DMS153 (cell line): ENCODE measurements at regions not wholly inside any gene's neighbourhood (a gene's known extent, or its start where the extent isn't known, plus 50 kb on each side); places are given as distances from the start of the nearest gene placed in this dataset.

ENCODE experiments used
- DNase-seq: peaks from one replicate; lab custom pipeline; 2025; lab: John Stamatoyannopoulos, UW

DNA sequence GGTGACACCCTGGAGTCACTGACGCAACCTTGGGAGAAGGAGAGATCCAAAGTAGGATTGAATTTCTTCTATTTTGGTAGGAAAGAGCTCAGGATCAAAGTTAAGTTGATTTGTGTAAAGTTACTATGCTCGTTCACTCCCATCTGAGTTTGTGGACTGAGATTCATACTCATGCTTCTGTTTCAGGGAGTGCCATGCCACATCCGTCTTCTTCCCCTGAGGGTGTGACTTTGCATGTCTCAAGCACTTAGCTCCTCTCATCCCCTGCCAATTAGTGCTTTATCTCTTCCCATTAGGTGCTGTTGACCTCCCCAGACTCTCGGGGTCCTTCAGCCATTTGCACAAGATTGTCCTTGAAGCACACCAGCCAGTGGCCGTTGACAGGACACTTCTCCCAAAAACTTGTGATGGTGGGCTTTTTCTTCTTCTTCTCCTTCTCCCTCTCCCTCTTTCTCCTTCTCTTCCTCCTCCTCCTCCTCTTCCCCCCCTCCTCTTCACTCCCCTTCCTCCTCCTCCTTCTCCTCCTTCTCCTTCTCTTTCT is 232.2 kb upstream of the KLF4 start:
- no peak for DNase-seq

DNA sequence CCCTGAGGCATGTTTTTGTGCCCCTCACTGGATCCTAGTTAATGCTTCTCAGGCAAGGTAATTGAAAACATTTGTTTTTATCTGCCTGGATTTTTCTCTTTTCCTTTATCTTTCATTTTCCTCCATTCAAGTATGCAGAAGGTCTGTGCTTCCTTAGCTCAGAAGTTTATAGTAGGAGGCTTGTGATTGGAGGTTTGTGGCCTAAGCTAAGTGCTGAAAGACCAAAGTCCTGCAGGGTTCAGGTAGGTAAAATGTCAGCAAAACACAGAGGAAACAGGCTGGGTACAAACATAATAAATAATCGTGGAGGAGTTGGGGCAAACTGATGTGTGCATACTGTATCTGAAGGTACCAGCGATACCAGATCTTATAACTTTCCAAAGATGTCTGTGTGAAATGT is 230.9 kb upstream of the KLF4 start:
- DNase-seq = no peak

DNA sequence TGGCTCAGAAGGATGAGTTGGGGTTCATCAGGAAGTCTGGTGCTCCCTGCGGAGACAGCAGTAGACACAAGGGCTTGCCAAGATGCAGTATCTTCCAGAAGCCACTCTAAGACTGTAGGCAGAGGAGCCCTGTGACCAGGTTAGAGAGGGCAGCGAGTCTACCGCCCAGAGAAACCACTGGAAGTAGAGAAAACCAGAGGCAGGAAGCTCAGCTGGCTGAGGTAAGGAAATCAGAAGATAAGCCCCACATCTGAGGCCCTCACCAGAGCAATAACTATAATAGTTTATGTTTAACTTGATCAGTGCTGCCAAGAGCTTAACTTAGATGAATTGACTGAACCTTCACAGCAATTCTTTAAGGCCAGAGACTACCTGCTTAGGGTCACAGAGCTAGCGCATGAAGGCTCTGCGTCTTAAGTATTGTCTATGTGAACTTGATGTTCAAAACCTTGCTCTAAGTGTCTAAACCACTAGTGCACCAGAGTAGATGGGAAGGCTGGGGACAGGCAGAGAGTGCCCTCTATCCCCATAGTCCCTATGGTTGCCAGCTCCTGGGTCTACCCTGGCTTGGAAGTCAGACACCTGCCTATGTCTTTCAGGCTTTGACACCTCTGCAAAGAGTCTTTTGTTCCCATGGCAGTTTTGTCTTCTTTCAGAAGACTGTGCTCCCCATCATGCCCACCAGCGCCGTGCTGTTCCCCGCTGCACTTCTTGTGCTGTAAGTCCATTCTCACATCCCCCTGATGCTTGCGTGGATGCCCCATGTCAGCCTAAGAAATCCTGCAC is 228.2 kb upstream of the KLF4 start:
- no peak for DNase-seq

DNA sequence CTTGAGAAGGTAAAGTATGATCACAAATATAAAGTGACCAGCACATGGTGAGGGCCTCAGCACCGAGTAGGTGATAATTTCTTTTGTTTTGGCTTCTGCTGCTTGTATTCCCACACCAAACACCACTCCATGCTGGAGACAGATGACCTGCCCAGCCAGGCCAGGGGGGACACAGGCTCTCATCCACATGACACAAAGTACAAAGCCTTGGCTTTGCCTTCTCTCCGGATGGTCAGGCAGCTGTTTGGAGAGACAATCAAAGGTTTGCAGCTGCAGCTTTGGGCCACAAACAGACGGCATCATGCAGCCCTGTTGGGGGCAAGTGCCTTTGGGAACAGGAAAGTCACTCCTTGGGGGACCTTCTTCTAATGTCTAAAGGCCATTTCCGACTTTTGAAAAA is 226.2 kb upstream of the KLF4 start:
- DNase-seq = no peak

DNA sequence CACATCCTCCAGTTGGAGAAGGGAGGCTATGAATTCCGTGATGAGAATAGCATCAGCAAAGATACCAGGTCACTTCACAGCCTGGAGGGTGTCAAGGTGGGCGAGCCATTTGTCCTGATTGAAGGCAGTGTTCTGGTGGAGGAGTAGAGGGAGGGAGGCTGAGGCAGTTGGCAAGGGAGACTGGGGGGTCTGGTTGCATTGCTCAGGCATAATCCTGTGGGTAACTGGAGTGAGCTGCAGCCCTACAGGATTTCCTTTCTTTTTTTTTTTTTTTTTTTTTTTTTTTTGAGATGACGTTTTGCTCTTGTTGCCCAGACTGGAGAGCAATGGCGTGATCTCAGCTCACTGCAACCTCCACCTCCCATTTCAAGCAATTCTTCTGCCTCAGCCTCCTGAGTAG is 223.9 kb upstream of the KLF4 start:
- no peak for DNase-seq

DNA sequence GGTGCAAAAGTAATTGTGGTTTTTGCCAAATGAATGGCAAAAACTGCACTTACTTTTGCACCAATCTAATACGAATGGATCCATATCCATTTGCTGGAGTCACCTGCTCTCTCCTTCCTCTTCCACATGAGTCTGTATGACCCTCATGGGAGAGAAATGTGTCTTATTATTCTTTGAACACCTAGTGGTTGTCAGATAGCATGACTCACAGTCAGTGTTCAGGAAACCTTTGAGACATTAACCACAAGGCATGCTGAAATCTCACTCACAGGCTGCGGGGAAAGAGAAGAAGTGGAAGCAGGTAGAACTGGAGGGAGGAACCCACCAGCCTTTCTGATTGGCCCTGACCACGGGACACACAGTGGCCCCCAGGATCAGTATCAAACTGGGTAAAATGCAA is 222.8 kb upstream of the KLF4 start:
- DNase-seq = no peak

DNA sequence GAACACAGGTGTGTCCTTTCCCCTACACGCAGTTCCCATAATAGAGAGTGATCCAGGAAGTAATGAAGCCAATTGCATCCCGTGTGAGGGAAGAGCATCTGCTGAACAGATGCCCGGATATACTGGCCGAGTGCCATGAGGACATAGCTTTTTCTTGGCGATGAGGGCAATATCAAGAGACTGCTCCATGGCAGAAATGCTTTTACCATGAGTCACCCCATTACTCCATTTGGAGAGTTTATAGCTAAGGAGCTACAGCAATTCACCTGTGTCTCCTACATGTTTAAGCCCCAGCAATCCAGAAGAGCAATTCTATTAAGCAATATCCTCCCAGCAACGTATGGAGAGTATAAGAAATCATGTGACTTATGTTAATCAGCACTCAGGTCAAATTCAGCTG is 222.0 kb upstream of the KLF4 start:
- DNase-seq = peak; percentile 76

DNA sequence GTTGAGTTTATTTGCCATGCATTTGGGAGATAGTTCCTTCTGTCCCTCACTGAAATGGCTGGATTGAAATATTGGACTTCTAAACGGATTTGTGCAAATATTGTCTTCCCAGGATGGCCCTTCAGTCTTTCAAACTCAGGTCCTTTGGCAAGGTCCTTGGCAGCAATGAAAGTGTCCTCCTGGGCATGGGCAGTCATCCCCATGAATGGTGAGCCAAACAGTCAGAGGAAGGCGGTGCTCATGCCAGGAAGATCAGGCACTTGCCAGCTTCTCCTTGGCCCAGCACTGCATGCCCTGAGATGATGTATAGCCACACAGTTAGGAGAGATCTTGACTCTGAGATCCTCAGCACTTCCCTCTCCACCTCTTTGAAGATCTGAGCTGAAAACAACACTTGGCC is 221.4 kb upstream of the KLF4 start:
- DNase-seq = no peak

DNA sequence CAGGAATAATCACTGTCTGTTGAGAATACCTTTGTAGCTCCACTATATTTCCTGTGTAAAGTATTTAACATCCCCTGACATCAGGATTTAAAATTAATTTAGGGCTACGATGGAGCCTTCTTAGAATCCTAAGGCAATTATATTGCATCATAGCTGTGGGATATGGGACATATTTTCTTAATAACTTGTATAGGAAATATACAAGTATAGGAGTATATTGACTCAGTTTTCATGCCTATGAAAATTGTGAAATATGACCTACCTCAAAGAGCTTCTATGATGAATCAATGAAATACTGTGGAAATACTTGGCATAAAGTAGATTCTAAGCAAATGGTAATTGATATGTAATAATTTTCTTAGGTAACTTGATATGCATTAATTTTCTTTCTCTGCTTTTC is 221.0 kb upstream of the KLF4 start:
- no peak for DNase-seq

DNA sequence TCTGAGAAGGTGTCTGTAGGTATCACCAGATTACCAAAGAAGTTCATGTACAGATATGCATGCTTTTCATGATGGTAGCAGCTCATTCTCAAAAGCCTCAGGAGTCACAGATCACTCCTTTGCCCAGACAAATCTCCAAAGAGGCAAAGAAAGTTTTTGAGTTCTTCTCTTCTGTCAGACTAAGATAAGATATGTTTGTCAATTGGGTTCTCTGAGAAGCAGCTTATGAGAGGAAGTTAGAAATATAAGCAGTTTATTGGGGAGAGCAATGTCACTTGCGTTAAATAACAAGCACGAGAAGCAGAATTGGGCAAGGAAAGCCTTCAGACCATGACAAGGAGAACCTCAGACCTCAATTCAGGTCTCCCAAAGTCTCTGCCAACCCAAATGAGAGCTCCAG is 219.2 kb upstream of the KLF4 start:
- no peak for DNase-seq

DNA sequence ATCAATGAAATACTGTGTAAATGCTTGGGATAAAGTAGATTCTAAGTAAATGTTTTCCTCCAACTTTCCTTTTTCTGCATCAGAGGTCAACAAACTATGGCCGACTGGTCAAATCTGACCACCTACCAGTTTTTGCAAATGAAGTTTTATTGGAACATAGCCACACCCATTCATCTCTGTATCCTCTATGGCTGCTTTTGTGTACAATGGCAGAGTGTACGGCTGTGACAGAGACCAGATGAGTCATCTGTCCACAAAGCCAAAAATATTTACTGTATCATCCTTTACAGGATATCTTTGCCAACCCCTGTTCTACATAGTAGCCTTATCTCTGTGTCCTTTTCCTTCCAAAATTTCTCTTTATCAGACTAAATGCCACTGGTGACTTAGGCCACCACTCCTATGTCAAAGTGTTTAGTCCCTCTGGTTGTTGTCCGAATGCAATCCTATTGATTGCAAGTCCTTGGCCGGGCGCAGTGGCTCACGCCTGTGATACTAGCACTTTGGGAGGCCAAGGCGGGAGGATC is 218.4 kb upstream of the KLF4 start:
- no peak for DNase-seq

DNA sequence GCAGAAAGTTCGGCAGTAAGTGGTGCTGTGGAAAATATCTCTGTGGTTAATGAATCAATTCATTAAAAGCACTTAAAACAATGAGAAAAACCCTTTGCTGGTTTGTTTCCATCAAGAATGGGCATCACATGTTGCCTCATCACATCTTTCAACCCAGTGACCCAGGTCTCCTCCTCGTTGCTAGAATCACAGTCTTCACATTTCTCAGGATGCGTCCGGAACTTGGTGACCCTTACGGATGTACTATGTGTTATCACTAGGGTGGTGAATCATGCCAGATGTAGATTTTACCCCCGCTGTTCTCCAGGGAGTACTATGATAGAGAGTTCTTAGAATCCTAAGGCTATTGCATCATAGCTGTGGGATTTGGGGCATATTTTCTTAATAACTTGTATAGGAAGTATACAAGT is 217.9 kb upstream of the KLF4 start:
- no peak for DNase-seq

DNA sequence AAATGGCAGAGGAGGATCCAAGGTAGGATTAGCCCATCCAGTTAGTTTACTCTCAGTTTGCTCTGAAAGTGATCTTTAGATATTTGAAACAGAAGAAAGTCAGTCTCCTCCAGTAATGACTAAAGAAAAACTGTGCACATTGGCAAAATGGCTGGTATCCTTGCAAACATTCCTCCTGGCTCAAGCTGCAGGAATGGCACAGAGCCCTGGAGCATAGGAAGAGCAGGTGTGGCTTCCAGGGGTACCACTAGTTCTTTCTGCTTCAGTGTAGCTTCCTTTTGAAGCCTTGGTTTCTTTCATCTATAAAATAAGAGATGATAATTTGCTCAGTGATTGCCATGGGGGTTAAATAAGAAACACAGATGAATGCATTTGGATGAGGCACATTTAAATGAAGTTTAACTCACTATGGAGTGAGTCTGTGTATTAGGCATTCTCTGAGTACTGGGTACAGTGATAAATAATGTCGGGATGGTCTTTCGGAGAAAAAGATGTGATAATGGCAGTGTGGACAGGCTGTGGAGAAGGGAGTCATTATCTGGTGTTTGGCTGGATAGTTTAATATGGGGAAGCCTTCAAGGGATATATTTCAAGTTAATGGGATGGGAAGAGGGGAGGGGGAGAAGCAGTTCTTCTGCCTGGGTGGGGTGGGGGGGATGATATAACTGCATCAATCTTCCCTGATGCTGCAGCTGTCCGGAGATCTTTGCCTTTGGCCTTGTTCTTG is 217.3 kb upstream of the KLF4 start:
- no peak for DNase-seq

DNA sequence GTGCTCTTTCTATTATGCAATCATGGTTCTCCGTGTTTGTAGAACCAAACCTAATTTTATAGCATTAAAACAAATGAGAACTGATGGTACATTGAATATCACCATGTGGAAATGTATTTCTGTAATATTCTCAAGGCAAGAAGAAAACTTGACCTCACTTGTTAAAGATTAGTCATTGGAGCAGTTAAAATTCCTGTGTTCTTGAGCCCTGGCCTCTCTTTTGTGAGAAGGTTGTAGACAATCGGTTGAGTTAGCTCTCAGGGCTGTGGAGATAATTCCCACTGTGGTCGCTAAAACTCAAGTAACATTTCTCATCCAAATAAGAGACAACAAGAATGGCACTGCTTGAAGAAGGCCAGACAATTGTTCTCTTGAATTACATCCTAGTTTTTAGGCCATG is 216.0 kb upstream of the KLF4 start:
- no peak for DNase-seq

DNA sequence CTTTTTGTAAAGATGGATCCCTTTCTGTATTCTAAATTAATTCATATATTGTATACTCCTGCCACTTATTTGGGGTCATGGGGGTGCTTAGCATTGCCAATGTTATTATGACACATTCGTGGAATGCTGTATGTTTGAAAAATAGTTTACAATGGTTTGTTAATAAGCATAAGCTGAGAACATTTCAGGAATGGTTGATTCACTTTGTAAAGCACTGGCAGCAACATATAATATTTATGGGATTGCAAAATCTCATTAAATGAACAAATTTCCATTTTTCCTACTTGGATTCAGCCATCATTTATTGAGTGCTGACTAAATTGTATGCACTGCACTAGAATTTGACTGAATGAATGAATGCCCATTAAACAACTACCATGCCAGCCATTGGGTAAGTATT is 215.2 kb upstream of the KLF4 start:
- no peak for DNase-seq

DNA sequence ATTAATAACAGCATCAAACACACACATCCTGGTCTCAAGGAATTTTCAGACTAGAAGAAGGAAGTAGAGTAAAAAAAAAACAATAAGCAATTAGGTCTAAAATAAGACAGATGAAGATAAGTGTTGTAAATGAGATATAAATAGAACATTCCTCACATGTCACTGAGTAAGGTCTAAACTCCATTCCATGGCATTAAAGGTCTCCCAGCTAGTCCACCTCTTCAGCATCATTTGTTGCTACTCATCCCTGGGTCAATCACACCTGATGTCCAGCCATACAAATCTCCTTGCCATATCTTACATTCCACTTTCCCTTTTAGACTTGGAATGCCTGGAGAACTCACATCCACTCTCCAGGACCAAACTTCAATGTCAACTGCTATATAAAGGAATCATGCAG is 214.1 kb upstream of the KLF4 start:
- DNase-seq = no peak

DNA sequence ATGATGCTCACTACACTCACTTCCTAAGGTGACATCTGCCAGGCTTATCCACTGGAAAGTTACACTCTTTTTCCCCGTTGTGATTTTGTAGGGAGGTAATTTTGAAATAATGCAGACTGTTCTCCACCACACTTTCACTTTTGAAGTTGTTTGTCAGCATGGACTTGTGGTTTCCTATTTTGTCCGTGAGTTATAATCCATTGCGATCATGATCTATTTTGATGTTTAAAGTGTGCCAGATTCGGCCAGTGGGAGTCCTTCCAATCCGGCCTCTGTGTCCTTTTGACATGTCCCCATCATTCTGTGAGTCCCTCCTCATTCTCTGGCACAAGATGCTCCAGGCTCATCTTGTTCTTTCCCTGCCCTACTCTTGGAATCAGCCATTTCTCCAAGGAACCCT is 211.3 kb upstream of the KLF4 start:
- DNase-seq = no peak

DNA sequence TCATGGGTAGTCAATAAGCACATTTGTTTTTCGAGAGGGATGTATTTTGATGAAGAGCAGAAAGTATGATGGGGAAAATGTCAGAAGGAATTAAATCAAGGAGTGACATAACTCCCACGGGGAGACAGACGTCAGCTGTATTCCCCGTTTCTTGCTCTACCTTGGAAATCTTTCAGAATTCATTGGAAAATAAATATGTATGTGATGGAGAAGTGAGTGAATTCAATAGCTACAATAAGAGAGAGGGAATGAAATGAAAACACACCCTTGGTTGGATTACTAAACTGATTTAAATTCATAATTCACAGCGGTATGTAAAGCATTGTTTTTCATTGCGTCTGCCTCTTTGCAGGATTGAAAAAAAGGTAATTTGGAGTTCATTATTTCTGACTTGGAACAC is 209.7 kb upstream of the KLF4 start:
- DNase-seq = no peak

DNA sequence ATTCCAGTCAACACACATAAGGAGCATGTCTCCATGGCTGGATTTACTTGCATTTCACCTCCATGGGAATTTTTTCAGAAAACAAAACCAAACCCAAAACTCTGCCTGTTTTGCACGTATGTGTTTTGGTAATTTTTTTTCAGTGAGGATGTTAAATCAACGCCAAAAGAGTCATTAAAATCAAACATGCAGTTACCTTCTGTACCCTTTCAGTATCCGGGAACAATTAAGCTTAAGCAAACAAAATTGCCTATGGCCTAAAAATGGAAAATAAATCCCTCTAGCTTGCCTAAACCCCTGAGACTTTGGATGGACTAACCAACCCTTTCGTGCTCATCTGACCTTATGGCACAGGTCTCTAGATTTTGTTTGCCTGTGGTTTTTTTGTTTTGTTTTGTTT is 209.2 kb upstream of the KLF4 start:
- DNase-seq = peak; percentile 21

DNA sequence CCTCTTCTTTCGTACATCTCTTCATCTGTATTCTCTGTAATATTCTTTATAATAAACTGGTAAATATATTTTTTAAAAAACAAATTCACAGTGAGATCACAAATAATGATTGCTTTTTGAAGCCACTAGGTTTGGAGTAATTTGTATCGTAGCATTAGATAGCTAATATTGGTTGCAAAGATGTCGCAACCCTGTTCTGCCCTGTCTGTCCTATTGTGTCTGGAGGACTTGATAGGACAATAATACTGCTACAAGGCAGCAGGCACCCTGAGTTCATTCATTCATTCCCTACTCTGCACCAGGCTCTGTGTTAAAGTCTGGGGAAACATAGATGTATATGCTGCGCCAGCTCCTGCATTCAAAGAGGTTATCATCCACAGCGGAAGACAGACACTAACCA is 206.7 kb upstream of the KLF4 start:
- no peak for DNase-seq

DNA sequence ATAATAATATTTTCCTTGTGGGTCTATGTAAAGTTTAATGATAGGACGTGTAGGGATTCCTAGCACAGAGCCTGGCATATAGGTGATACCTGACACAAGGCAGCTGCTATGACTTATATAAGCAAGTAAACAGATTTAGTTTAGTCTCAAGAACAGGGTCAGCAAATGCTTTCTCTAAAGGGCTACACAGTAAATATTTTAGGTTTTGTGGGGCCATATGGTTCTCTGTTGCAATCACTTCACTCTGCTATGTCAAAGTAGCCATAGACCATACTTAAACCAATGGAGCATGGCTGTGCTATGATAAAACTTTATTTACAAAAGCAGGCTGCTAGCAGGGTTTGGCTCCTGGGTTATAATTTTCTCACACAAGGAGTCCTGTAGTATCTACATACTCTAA is 204.8 kb upstream of the KLF4 start:
- DNase-seq = no peak

DNA sequence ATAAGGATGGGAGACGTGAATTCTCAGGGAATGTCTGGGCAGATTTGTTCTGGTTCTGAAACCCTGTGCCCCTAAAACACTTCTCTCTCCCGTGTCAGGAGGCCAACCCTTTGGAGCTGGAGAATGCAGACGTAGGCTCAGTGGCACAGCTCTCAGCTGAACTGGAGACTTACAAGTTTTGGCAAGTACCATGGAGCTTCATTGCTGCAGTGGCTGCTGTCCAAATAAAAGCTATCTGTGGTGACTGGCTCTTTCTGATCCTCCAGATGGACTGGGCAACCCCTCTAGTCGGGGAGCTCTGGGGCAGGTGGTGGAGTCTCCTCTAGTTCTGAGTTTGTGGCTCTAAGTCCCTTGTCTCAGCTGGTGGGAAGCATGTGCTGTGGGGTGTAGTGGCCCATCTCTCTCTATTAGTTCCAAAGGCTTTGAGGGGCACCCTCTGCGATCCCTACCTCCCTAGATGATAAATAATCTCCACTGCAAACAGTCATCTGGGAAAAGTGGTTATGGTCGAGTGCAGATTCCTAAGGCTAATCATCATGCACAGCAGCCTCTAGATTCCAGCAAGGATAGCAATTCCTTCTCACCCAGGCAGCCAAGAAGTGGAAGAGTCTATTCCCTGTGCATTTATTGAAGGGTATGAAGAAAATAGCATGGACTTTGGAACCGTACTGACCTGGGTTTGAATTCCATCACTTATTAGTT is 204.2 kb upstream of the KLF4 start:
- DNase-seq = no peak

DNA sequence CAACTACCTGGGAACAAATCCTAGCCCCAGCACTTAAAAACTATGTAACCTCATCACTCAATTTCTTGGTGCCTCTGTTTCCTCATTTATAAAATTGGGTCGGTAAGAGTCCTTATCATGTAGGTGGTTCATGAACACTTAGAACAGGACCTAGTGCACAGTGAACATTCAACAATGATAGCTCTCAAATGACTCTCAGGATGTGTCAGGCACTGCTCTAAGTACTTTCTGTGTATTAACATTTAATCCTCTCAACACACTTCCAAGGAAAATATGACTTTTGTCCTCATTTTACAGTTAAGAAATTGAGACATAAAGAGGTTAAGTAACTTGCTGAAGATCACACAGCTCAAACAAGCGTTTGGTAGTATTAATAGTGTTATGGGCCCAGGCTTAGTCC is 202.1 kb upstream of the KLF4 start:
- no peak for DNase-seq
